ENCODE measurements at regions not wholly inside any gene's neighbourhood (a gene's known extent, or its start where the extent isn't known, plus 50 kb on each side); places are given as distances from the start of the nearest gene placed in this dataset.

GRCh38 chr11:119874660-119875238, 145.7 kb upstream of the NECTIN1 start:
- Histone ChIP-seq H3K36me3 (ENCODE audit: insufficient read depth) (no peaks in the 10 kb centered on the region), H3K4me3 (ENCODE audit: low read depth, low read length) (no peak overlapping the region), H3K4me1 (ENCODE audit: insufficient read depth) (no peaks in the 10 kb centered on the region), H3K27ac (ENCODE audit: low read depth) (no peak overlapping the region)
- WGBS = 48% methylated on average over 15 of the region's 15 CpGs
- DNase-seq (ENCODE audit: extremely low spot score) = no peak

GRCh38 chr11:119873761-119874421, 144.9 kb upstream of the NECTIN1 start:
- no peaks in the 10 kb centered on the region for H3K36me3 ChIP-seq (ENCODE audit: insufficient read depth)
- WGBS = 82% methylated on average over 17 of the region's 17 CpGs
- H3K4me1 ChIP-seq (ENCODE audit: insufficient read depth) = no peaks in the 10 kb centered on the region
- H3K4me3 ChIP-seq (ENCODE audit: low read depth, low read length) = no peak overlapping the region
- DNase-seq (ENCODE audit: extremely low spot score) = no peak
- no peak overlapping the region for H3K27ac ChIP-seq (ENCODE audit: low read depth)

- whole genome bisulfite sequencing = 47% methylated on average over 11 of the region's 11 CpGs
Measured at GRCh38 chr11:119872611-119873310, 143.8 kb upstream of the NECTIN1 start.

GRCh38 chr11:119865661-119866156, 136.7 kb upstream of the NECTIN1 start:
- 72% methylated on average over 2 of the region's 2 CpGs for WGBS
- Histone ChIP-seq H3K27ac (ENCODE audit: low read depth) (no peak overlapping the region), H3K4me1 (ENCODE audit: insufficient read depth) (no peaks in the 10 kb centered on the region), H3K36me3 (ENCODE audit: insufficient read depth) (no peaks in the 10 kb centered on the region), H3K4me3 (ENCODE audit: low read depth, low read length) (no peak overlapping the region)
- DNase-seq (ENCODE audit: extremely low spot score) = no peak

More at GRCh38 chr11:119872611-119873310, 143.8 kb upstream of the NECTIN1 start:
- no peak overlapping the region for H3K4me3 ChIP-seq (ENCODE audit: low read depth, low read length)
- no peaks in the 10 kb centered on the region for H3K36me3 ChIP-seq (ENCODE audit: insufficient read depth)
- no peaks in the 10 kb centered on the region for H3K4me1 ChIP-seq (ENCODE audit: insufficient read depth)
- DNase-seq (ENCODE audit: extremely low spot score) = no peak
- H3K27ac ChIP-seq (ENCODE audit: low read depth) = no peak overlapping the region

- 90% methylated on average over 7 of the region's 7 CpGs for WGBS
- no peak for DNase-seq (ENCODE audit: extremely low spot score)
- Histone ChIP-seq H3K36me3 (ENCODE audit: insufficient read depth) (no peaks in the 10 kb centered on the region), H3K4me1 (ENCODE audit: insufficient read depth) (no peaks in the 10 kb centered on the region), H3K4me3 (ENCODE audit: low read depth, low read length) (no peak overlapping the region), H3K27ac (ENCODE audit: low read depth) (no peak overlapping the region)
Measured at GRCh38 chr11:119864836-119865235, 135.8 kb upstream of the NECTIN1 start.

GRCh38 chr11:119863851-119864601, 135.0 kb upstream of the NECTIN1 start:
- 34% methylated on average over 17 of the region's 17 CpGs for WGBS
- Histone ChIP-seq H3K4me1 (ENCODE audit: insufficient read depth) (no peaks in the 10 kb centered on the region), H3K36me3 (ENCODE audit: insufficient read depth) (no peaks in the 10 kb centered on the region), H3K4me3 (ENCODE audit: low read depth, low read length) (no peak overlapping the region), H3K27ac (ENCODE audit: low read depth) (no peak overlapping the region)
- DNase-seq (ENCODE audit: extremely low spot score) = no peak

GRCh38 chr11:119863236-119863635, 134.2 kb upstream of the NECTIN1 start:
- no peak for DNase-seq (ENCODE audit: extremely low spot score)
- 87% methylated on average over 8 of the region's 8 CpGs for WGBS

GRCh38 chr11:119861160-119861559, 132.2 kb upstream of the NECTIN1 start:
- Histone ChIP-seq H3K4me3 (ENCODE audit: low read depth, low read length) (no peak overlapping the region), H3K36me3 (ENCODE audit: insufficient read depth) (no peaks in the 10 kb centered on the region), H3K27ac (ENCODE audit: low read depth) (no peak overlapping the region), H3K4me1 (ENCODE audit: insufficient read depth) (no peaks in the 10 kb centered on the region)
- DNase-seq (ENCODE audit: extremely low spot score) = no peak
- 57% methylated on average over 5 of the region's 5 CpGs for WGBS

More at GRCh38 chr11:119863236-119863635, 134.2 kb upstream of the NECTIN1 start:
- Histone ChIP-seq H3K4me3 (ENCODE audit: low read depth, low read length) (no peak overlapping the region), H3K4me1 (ENCODE audit: insufficient read depth) (no peaks in the 10 kb centered on the region), H3K36me3 (ENCODE audit: insufficient read depth) (no peaks in the 10 kb centered on the region), H3K27ac (ENCODE audit: low read depth) (no peak overlapping the region)

GRCh38 chr11:119860561-119861094, 131.6 kb upstream of the NECTIN1 start:
- Histone ChIP-seq H3K4me1 (ENCODE audit: insufficient read depth) (no peaks in the 10 kb centered on the region), H3K27ac (ENCODE audit: low read depth) (no peak overlapping the region), H3K36me3 (ENCODE audit: insufficient read depth) (no peaks in the 10 kb centered on the region), H3K4me3 (ENCODE audit: low read depth, low read length) (no peak overlapping the region)
- 81% methylated on average over 5 of the region's 5 CpGs for WGBS
- no peak for DNase-seq (ENCODE audit: extremely low spot score)

GRCh38 chr11:119859684-119860083, 130.7 kb upstream of the NECTIN1 start:
- H3K36me3 ChIP-seq (ENCODE audit: insufficient read depth) = no peaks in the 10 kb centered on the region
- DNase-seq (ENCODE audit: extremely low spot score) = no peak
- WGBS = 86% methylated on average over 4 of the region's 4 CpGs
- no peak overlapping the region for H3K4me3 ChIP-seq (ENCODE audit: low read depth, low read length)
- H3K27ac ChIP-seq (ENCODE audit: low read depth) = no peak overlapping the region
- H3K4me1 ChIP-seq (ENCODE audit: insufficient read depth) = no peaks in the 10 kb centered on the region

- no peak overlapping the region for H3K27ac ChIP-seq (ENCODE audit: low read depth)
- DNase-seq (ENCODE audit: extremely low spot score) = no peak
Measured at GRCh38 chr11:119858288-119858687, 129.3 kb upstream of the NECTIN1 start.

GRCh38 chr11:119856681-119857485, 127.9 kb upstream of the NECTIN1 start:
- Histone ChIP-seq H3K4me3 (ENCODE audit: low read depth, low read length) (no peak overlapping the region), H3K4me1 (ENCODE audit: insufficient read depth) (no peaks in the 10 kb centered on the region), H3K36me3 (ENCODE audit: insufficient read depth) (no peaks in the 10 kb centered on the region), H3K27ac (ENCODE audit: low read depth) (no peak overlapping the region)
- 85% methylated on average over 10 of the region's 10 CpGs for WGBS
- no peak for DNase-seq (ENCODE audit: extremely low spot score)

More at GRCh38 chr11:119858288-119858687, 129.3 kb upstream of the NECTIN1 start:
- Histone ChIP-seq H3K4me1 (ENCODE audit: insufficient read depth) (no peaks in the 10 kb centered on the region), H3K4me3 (ENCODE audit: low read depth, low read length) (no peak overlapping the region), H3K36me3 (ENCODE audit: insufficient read depth) (no peaks in the 10 kb centered on the region)
- 43% methylated on average over 12 of the region's 12 CpGs for WGBS
